ENCODE measurements at regions not wholly inside any gene's neighbourhood (a gene's known extent, or its start where the extent isn't known, plus 50 kb on each side); places are given as distances from the start of the nearest gene placed in this dataset.
"Not testable (repeated sequence)": the region's sequence is repeated elsewhere in the genome, so short reads cannot be mapped to it uniquely, and the experiment has no call there.

- H3K27ac ChIP-seq (ENCODE audit: low read depth, low read length, poor library complexity, severe bottlenecking): no peak overlapping the region
- intact Hi-C loops (cut with micrococcal nuclease; ENCODE audit: unreplicated experiment): no loop called here
- H3K4me3 ChIP-seq (ENCODE audit: low read depth, low read length, poor library complexity, severe bottlenecking): no peak overlapping the region
- DNase-seq (ENCODE audit: low spot score): no peak
- TF ChIP-seq EZH2 (IDR thresholded peaks at IDR 0.05; ENCODE audit: borderline replicate concordance, low read depth, low read length, poor library complexity, severe bottlenecking) (no peak), CTCF (conservative IDR thresholded peaks at IDR 0.05; ENCODE audit: low read depth, low read length) (no peak)
- POLR2A ChIA-PET (ENCODE audit: low non-redundant PET): no interaction called here
- H3K4me1 ChIP-seq (ENCODE audit: insufficient read depth, low read length, poor library complexity, severe bottlenecking): no peaks in the 10 kb centered on the region
- no peaks in the 10 kb centered on the region for H3K36me3 ChIP-seq (ENCODE audit: insufficient read depth, low read length, poor library complexity, severe bottlenecking)
- H3K27me3 ChIP-seq (replicated peaks; ENCODE audit: insufficient read depth, low read depth, low read length, poor library complexity): no peaks in the 10 kb centered on the region
- no peaks in the 10 kb centered on the region for H3K9me3 ChIP-seq (ENCODE audit: low read depth, low read length, poor library complexity, severe bottlenecking)
- BruUV-seq (replicated peaks): no TSS peak
- CTCF ChIA-PET: no interaction called here
These were observed 59.8 kb upstream of the VASH1 start for GRCh38 chr14:76701436-76701835.

GRCh38 chr14:76701981-76702380 lies 59.3 kb upstream of the VASH1 start:
- Histone ChIP-seq H3K9me3 (ENCODE audit: low read depth, low read length, poor library complexity, severe bottlenecking) (no peaks in the 10 kb centered on the region), H3K4me3 (ENCODE audit: low read depth, low read length, poor library complexity, severe bottlenecking) (no peak overlapping the region), H3K36me3 (ENCODE audit: insufficient read depth, low read length, poor library complexity, severe bottlenecking) (no peaks in the 10 kb centered on the region), H3K27me3 (replicated peaks; ENCODE audit: insufficient read depth, low read depth, low read length, poor library complexity) (no peaks in the 10 kb centered on the region), H3K4me1 (ENCODE audit: insufficient read depth, low read length, poor library complexity, severe bottlenecking) (no peaks in the 10 kb centered on the region), H3K27ac (ENCODE audit: low read depth, low read length, poor library complexity, severe bottlenecking) (no peak overlapping the region)
- TF ChIP-seq EZH2 (IDR thresholded peaks at IDR 0.05; ENCODE audit: borderline replicate concordance, low read depth, low read length, poor library complexity, severe bottlenecking) (no peak), CTCF (conservative IDR thresholded peaks at IDR 0.05; ENCODE audit: low read depth, low read length) (no peak)
- intact Hi-C loops (cut with micrococcal nuclease; ENCODE audit: unreplicated experiment): no loop called here
- POLR2A ChIA-PET (ENCODE audit: low non-redundant PET): no interaction called here
- no TSS peak for BruUV-seq (replicated peaks)
- CTCF ChIA-PET: interaction anchor here (0.7 kb wide), 1 partner anchor 8 kb away, joined by 3 read pairs; no protein-coding TSS in a partner anchor
- DNase-seq (ENCODE audit: low spot score): no peak

DNA sequence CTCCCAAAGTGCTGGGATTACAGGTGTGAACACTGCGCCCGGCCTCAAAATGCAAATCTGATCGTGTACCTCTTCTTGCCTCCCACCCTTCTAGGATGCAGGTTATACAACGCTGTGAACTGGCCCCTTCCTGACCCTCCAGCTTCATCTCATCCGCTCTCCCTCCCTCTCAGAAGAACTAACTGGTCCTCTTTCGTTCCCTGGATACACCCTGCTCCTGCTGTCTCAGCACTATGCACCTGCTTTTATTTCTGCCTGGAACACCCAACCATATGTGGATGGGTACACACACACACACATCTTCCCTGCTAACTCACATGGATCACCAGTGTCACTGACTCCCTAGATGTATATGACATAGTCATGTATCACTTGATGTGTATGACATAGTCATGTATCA lies 56.1 kb upstream of the VASH1 start:
- intact Hi-C loops (cut with micrococcal nuclease; ENCODE audit: unreplicated experiment): no loop called here
- Histone ChIP-seq H3K4me1 (ENCODE audit: insufficient read depth, low read length, poor library complexity, severe bottlenecking) (no peaks in the 10 kb centered on the region), H3K9me3 (ENCODE audit: low read depth, low read length, poor library complexity, severe bottlenecking) (no peaks in the 10 kb centered on the region), H3K36me3 (ENCODE audit: insufficient read depth, low read length, poor library complexity, severe bottlenecking) (no peaks in the 10 kb centered on the region), H3K27me3 (replicated peaks; ENCODE audit: insufficient read depth, low read depth, low read length, poor library complexity) (no peaks in the 10 kb centered on the region), H3K27ac (ENCODE audit: low read depth, low read length, poor library complexity, severe bottlenecking) (no peak overlapping the region), H3K4me3 (ENCODE audit: low read depth, low read length, poor library complexity, severe bottlenecking) (no peak overlapping the region)
- BruUV-seq (replicated peaks): no TSS peak
- no peak for DNase-seq (ENCODE audit: low spot score)
- TF ChIP-seq EZH2 (IDR thresholded peaks at IDR 0.05; ENCODE audit: borderline replicate concordance, low read depth, low read length, poor library complexity, severe bottlenecking) (no peak), CTCF (conservative IDR thresholded peaks at IDR 0.05; ENCODE audit: low read depth, low read length) (no peak)
- POLR2A ChIA-PET (ENCODE audit: low non-redundant PET): no interaction called here
- CTCF ChIA-PET: no interaction called here

DNA sequence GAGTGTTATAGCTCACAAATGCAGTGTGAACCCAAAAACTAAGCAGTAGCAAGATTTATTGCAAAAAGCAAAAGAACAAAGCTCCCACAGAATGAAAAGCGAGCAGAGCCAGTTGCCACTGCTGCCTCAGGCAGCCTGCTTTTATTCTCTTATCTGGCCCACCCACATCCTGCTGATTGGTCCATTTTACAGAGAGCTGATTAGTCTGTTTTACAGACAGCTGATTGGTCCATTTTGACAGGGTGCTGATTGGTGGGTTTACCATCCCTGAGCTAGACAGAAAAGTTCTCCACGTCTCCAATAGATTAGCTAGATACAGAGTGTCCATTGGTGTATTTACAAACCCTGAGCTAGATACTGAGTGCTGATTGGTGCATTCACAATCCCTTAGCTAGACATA lies 55.1 kb upstream of the VASH1 start:
- H3K4me1 ChIP-seq (ENCODE audit: insufficient read depth, low read length, poor library complexity, severe bottlenecking); CTCF ChIA-PET; BruUV-seq (replicated peaks); H3K4me3 ChIP-seq (ENCODE audit: low read depth, low read length, poor library complexity, severe bottlenecking); H3K36me3 ChIP-seq (ENCODE audit: insufficient read depth, low read length, poor library complexity, severe bottlenecking); POLR2A ChIA-PET (ENCODE audit: low non-redundant PET); intact Hi-C loops (cut with micrococcal nuclease; ENCODE audit: unreplicated experiment); H3K9me3 ChIP-seq (ENCODE audit: low read depth, low read length, poor library complexity, severe bottlenecking); H3K27ac ChIP-seq (ENCODE audit: low read depth, low read length, poor library complexity, severe bottlenecking); H3K27me3 ChIP-seq (replicated peaks; ENCODE audit: insufficient read depth, low read depth, low read length, poor library complexity): not testable (repeated sequence)
- DNase-seq (ENCODE audit: low spot score): peak; percentile 7
